ENCODE measurements at regions not wholly inside any gene's neighbourhood (a gene's known extent, or its start where the extent isn't known, plus 50 kb on each side); places are given as distances from the start of the nearest gene placed in this dataset.

- no peak for FAIRE-seq
- 95 to 96% (median 95%) methylated on average over 8 of the region's 8 CpGs for WGBS, 3 donors
- Histone ChIP-seq H3K4me1 (ENCODE audit: control insufficient read depth in 3 of 3, insufficient read depth in 2 of 3, low read depth in 1 of 3, low read length in 2 of 3) (peaks cover 0 to 9% (median 0%) of the 10 kb centered on the region in 3 donors), H3K27me3 (ENCODE audit: control insufficient read depth in 3 of 3, insufficient read depth in 3 of 3, low read length in 3 of 3) (peaks cover 0 to 37% (median 5%) of the 10 kb centered on the region in 3 donors), H3K36me3 (ENCODE audit: control insufficient read depth in 3 of 3, insufficient read depth in 2 of 3, low read depth in 1 of 3, low read length in 3 of 3) (no peaks in the 10 kb centered on the region), H3K9me3 (ENCODE audit: control insufficient read depth in 2 of 2, insufficient read depth in 1 of 2, low read depth in 1 of 2, low read length in 1 of 2) (peaks cover 0 to 8% of the 10 kb centered on the region in 2 donors), H3K27ac (ENCODE audit: low read depth in 1 of 3, low read length in 2 of 3) (no peak overlapping the region), H3K4me3 (ENCODE audit: low read depth in 1 of 3, low read length in 3 of 3) (no peak overlapping the region)
- no peak for DNase-seq
Observed at GRCh38 chr1:9184749-9185148, 49.8 kb upstream of the H6PD start.

All from small intestine (tissue), 7 donors.